ENCODE measurements at regions not wholly inside any gene's neighbourhood (a gene's known extent, or its start where the extent isn't known, plus 50 kb on each side); places are given as distances from the start of the nearest gene placed in this dataset.

- TF ChIP-seq, protein P1, sequence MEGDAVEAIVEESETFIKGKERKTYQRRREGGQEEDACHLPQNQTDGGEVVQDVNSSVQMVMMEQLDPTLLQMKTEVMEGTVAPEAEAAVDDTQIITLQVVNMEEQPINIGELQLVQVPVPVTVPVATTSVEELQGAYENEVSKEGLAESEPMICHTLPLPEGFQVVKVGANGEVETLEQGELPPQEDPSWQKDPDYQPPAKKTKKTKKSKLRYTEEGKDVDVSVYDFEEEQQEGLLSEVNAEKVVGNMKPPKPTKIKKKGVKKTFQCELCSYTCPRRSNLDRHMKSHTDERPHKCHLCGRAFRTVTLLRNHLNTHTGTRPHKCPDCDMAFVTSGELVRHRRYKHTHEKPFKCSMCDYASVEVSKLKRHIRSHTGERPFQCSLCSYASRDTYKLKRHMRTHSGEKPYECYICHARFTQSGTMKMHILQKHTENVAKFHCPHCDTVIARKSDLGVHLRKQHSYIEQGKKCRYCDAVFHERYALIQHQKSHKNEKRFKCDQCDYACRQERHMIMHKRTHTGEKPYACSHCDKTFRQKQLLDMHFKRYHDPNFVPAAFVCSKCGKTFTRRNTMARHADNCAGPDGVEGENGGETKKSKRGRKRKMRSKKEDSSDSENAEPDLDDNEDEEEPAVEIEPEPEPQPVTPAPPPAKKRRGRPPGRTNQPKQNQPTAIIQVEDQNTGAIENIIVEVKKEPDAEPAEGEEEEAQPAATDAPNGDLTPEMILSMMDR (IDR thresholded peaks at IDR 0.05; ENCODE audit: borderline replicate concordance, extremely low read depth, low read length, poor library complexity, severe bottlenecking): no peak
- TF ChIP-seq EZH2 (IDR thresholded peaks at IDR 0.05; ENCODE audit: borderline replicate concordance, low read depth, low read length, severe bottlenecking): no peak
Measured at GRCh38 chr14:85380881-85381280, 149.1 kb upstream of the FLRT2 start.

All from DND-41 (cell line).